A549 (cell line): ENCODE measurements at regions not wholly inside any gene's neighbourhood (a gene's known extent, or its start where the extent isn't known, plus 50 kb on each side); places are given as distances from the start of the nearest gene placed in this dataset.

ENCODE experiments used
- ATAC-seq, 2 experiments: fragments of 200-7000 bp in 1 of 2; fragments of >200 bp in 1 of 2; cut with Nextera tagmentation in 1 of 2; cut with Tn5 transposase in 1 of 2; 3 replicates each; pipeline versions ENCODE4 v1.8.0 to v1.9.1; 2018 to 2020; ENCODE audit warnings: mild to moderate bottlenecking in 1 of 2, moderate library complexity in 1 of 2
- CTCF ChIA-PET: fragments of 300-600 bp; sonication (Branson Sonifier 250); formaldehyde crosslinking; extraction: SDS; loops from one replicate; lab custom pipeline; 2021; ENCODE audit warnings: antibody characterized with exemption, inconsistent platforms; lab: Yijun Ruan, JAX
- POLR2A ChIA-PET: fragments of 350-600 bp; formaldehyde crosslinking; extraction: SDS; loops from one replicate; lab custom pipeline; 2021; ENCODE audit warnings: antibody characterized with exemption, inconsistent platforms; lab: Yijun Ruan, JAX
- DNase-seq, 2 experiments: peaks; one replicate each; pipeline versions ENCODE4 v3.0.0 to v3.0.0-alpha.2; 2011 to 2016; ENCODE audit warnings: low read depth in 1 of 2, low spot score in 1 of 2
- FAIRE-seq: peaks from 2 replicates; lab custom pipeline; 2011; peaks lifted over from hg19 to GRCh38; lab: Jason Lieb, UNC
- H3K27ac ChIP-seq, 2 experiments: fragments of >200 bp; sonication (Bioruptor Twin); formaldehyde crosslinking; 3 replicates each; pipeline ENCODE4 v1.5.1; 2016 to 2017
- H3K4me1 ChIP-seq: fragments of >200 bp; sonication (Bioruptor Twin); formaldehyde crosslinking; 3 replicates; pipeline ENCODE4 v1.6.1; 2016
- H3K4me2 ChIP-seq: fragments of >200 bp; sonication (Bioruptor Twin); formaldehyde crosslinking; 3 replicates; pipeline ENCODE4 v1.6.1; 2016
- H3K4me3 ChIP-seq: fragments of >200 bp; sonication (Bioruptor Twin); formaldehyde crosslinking; 3 replicates; pipeline ENCODE4 v1.5.1; 2016
- H3K9me3 ChIP-seq: fragments of >200 bp; sonication (Bioruptor Twin); formaldehyde crosslinking; 3 replicates; pipeline ENCODE4 v1.6.1; 2016
- BHLHE40 ChIP-seq: IDR thresholded peaks from 2 replicates; pipeline ENCODE4 v1.6.1; 2012; ENCODE audit warnings: low read depth, low read length, inconsistent platforms
- CBX2 ChIP-seq: fragments of 200-600 bp; sonication (generic); IDR thresholded peaks from 2 replicates; pipeline ENCODE4 v1.6.1; 2016; ENCODE audit warnings: low read depth, mild to moderate bottlenecking, borderline replicate concordance
- CEBPB ChIP-seq, 2 experiments: fragments of >200 bp in 1 of 2; sonication (Bioruptor Twin) in 1 of 2; formaldehyde crosslinking in 1 of 2; IDR thresholded peaks; 2 replicates each; pipeline ENCODE4 v1.6.1; 2012 to 2016
- EHMT2 ChIP-seq: fragments of 200-600 bp; sonication (generic); IDR thresholded peaks from 2 replicates; pipeline ENCODE4 v1.6.1; 2016; ENCODE audit warnings: antibody characterized with exemption, low read depth, mild to moderate bottlenecking, moderate library complexity
- FOSB ChIP-seq: fragments of 250-450 bp; sonication (Bioruptor Pico); IDR thresholded peaks from 2 replicates; pipeline ENCODE4 v1.5.0; 2020; ENCODE audit warnings: mild to moderate bottlenecking, moderate library complexity
- HEYL ChIP-seq: fragments of 250-450 bp; sonication (Bioruptor Pico); IDR thresholded peaks from 2 replicates; pipeline ENCODE4 v1.8.0; 2021; ENCODE audit warnings: mild to moderate bottlenecking, moderate library complexity
- HOXB13 ChIP-seq: fragments of 250-450 bp; sonication (Bioruptor Pico); IDR thresholded peaks from 2 replicates; pipeline ENCODE4 v1.5.0; 2020; ENCODE audit warnings: low read depth, mild to moderate bottlenecking, moderate library complexity
- KDM1A ChIP-seq: fragments of 200-600 bp; sonication (generic); IDR thresholded peaks from 2 replicates; pipeline ENCODE4 v1.6.1; 2016; ENCODE audit warnings: low read depth, mild to moderate bottlenecking
- MAFK ChIP-seq: fragments of 450-650 bp; IDR thresholded peaks from 2 replicates; pipeline ENCODE4 v1.6.1; 2014; ENCODE audit not compliant: partially characterized antibody
- NFE2L2 ChIP-seq: fragments of 150-350 bp; conservative IDR thresholded peaks from 2 replicates; pipeline ENCODE4 v1.6.1; 2014; ENCODE audit warnings: low read length
- PHF8 ChIP-seq: fragments of 200-600 bp; sonication (generic); IDR thresholded peaks from 2 replicates; pipeline ENCODE4 v1.6.1; 2016; ENCODE audit warnings: low read depth, mild to moderate bottlenecking, antibody characterized with exemption, moderate library complexity, borderline replicate concordance
- RFX5 ChIP-seq: fragments of 450-650 bp; IDR thresholded peaks from 2 replicates; pipeline ENCODE4 v1.7.1; 2014; ENCODE audit warnings: antibody characterized with exemption, mild to moderate bottlenecking, moderate library complexity
- ZNF302 ChIP-seq: fragments of 250-450 bp; sonication (Bioruptor Pico); IDR thresholded peaks from 2 replicates; pipeline ENCODE4 v1.9.0; 2021; ENCODE audit warnings: inconsistent platforms, mild to moderate bottlenecking, moderate library complexity
- WGBS: methylation state at CpG from one replicate; pipeline ENCODE4 v1.1.6; 2017; ENCODE audit errors: missing lambda C conversion rate; 5-methylcytosine and 5-hydroxymethylcytosine counted together
- TF ChIP-seq, protein P1 (sequence below): fragments of >200 bp; sonication (Bioruptor Twin); formaldehyde crosslinking; IDR thresholded peaks from 3 replicates; pipeline ENCODE4 v1.5.1; 2016
- TF ChIP-seq, protein P2 (sequence below): IDR thresholded peaks from 2 replicates; pipeline ENCODE4 v1.6.1; 2012
- TF ChIP-seq, protein P3 (sequence below): fragments of >200 bp; sonication (Bioruptor Twin); formaldehyde crosslinking; IDR thresholded peaks from 3 replicates; pipeline ENCODE4 v1.6.1; 2016

DNA sequence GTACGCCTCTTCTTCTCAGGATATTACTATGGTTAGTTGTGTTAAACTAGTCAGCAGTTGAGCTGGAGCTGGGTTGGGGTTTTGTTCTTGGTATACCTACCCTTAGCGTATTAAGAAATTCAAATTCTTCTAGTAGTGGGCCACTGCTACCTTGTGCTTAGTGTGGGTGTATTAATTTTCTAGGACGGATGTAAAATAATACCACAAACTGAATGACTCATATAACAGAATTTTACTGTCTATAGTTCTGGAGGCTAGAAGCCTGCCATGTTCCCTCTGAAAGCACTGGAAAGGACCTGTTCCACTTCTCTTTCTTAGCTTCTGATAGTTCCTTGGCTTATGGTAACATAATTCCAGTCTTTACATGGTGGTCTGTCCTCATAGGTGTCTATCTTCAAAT is 1274.7 kb downstream of the ADGRL3 start (continued):
- TF ChIP-seq, protein P1, sequence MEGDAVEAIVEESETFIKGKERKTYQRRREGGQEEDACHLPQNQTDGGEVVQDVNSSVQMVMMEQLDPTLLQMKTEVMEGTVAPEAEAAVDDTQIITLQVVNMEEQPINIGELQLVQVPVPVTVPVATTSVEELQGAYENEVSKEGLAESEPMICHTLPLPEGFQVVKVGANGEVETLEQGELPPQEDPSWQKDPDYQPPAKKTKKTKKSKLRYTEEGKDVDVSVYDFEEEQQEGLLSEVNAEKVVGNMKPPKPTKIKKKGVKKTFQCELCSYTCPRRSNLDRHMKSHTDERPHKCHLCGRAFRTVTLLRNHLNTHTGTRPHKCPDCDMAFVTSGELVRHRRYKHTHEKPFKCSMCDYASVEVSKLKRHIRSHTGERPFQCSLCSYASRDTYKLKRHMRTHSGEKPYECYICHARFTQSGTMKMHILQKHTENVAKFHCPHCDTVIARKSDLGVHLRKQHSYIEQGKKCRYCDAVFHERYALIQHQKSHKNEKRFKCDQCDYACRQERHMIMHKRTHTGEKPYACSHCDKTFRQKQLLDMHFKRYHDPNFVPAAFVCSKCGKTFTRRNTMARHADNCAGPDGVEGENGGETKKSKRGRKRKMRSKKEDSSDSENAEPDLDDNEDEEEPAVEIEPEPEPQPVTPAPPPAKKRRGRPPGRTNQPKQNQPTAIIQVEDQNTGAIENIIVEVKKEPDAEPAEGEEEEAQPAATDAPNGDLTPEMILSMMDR = no peak
- no peak for TF ChIP-seq FOSB (CRISPR knock-in tag)
- no peak for TF ChIP-seq KDM1A

DNA sequence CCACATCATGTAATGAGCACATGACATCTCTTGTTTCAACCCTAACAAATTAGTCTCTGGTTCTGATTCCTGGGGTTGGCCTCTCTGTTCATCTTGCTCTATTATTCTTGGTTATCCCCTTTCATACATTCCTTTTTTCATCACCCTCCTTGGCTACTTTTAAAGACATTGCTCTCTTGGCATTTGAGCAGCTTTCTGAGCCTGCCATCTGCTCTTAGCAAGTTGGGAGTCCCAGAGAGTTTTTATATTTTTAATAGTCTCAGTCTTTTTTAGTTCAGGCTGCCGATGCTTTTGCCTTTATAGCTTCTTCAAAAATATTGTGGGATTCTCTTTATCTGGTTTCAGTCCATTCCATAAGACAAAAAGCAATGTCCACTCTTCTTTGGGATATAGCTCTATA is 1270.9 kb downstream of the ADGRL3 start:
- ChIA-PET POLR2A (no interaction called here), CTCF (no interaction called here)
- Histone ChIP-seq H3K27ac (no peak overlapping the region), H3K4me3 (no peak overlapping the region), H3K4me2 (no peak overlapping the region), H3K4me1 (no peaks in the 10 kb centered on the region), H3K9me3 (no peaks in the 10 kb centered on the region)
- WGBS = 22% methylated on average over 1 of the region's 1 CpG
- FAIRE-seq = no peak
- no peak for DNase-seq
- ATAC-seq = no peak
- TF ChIP-seq PHF8 (no peak), MAFK (no peak)
- TF ChIP-seq, protein P2, sequence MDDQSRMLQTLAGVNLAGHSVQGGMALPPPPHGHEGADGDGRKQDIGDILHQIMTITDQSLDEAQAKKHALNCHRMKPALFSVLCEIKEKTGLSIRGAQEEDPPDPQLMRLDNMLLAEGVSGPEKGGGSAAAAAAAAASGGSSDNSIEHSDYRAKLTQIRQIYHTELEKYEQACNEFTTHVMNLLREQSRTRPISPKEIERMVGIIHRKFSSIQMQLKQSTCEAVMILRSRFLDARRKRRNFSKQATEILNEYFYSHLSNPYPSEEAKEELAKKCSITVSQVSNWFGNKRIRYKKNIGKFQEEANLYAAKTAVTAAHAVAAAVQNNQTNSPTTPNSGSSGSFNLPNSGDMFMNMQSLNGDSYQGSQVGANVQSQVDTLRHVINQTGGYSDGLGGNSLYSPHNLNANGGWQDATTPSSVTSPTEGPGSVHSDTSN = no peak

DNA sequence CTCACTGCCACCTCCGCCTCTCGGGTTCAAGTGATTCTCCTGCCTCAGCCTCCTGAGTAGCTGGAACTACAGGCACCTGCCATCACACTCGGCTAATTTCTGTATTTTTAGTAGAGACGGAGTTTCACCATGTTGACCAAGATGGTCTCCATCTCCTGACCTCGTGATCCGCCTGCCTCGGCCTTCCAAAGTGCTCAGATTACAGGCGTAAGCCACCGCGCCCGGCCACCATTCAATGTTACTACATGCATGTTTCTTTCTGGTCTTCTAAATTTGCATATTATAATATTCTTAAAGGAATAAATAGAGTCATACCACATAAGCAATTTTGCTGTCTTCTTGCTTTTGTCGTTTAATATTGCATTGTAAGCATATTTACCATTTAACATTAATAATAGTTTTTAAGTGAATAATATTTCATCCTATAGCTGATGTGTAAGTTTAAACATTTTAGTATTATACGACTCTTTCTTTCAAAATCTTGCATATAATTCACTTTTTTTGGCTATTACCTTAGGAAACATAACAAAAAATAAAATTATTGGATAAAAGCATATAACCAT is 1270.4 kb downstream of the ADGRL3 start:
- FAIRE-seq (no peak), DNase-seq (no peak)
- no peaks in the 10 kb centered on the region for H3K4me1 ChIP-seq
- peak; percentile 68 for TF ChIP-seq MAFK
- TF ChIP-seq EHMT2 = no peak
- TF ChIP-seq, all 56 proteins: peak for 1
- CTCF ChIA-PET = no interaction called here
- 51% methylated on average over 13 of the region's 13 CpGs for WGBS
- Histone ChIP-seq H3K27ac (no peak overlapping the region), H3K4me2 (no peak overlapping the region), H3K9me3 (no peaks in the 10 kb centered on the region), H3K4me3 (no peak overlapping the region)
- no peak for ATAC-seq
- POLR2A ChIA-PET = no interaction called here

DNA sequence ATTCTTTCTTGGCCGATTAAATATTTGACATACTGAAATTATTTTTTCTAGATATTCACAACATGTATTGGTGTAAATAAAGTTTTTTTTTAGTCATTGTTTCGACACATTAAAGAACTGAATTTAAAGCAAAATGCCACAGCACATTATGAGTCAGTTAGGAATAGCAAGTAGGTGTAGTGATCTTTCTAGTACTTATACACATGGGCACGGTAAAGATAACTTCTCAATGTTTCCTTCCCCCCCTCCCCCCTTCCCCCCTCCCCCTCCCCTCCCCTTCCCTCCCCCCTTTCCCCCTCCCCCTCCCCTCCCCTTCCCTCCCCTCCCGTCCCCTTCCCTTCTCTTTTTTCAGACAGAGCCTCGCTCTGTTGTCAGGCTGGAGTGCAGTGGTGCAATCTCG is 1269.9 kb downstream of the ADGRL3 start:
- Histone ChIP-seq H3K9me3 (no peaks in the 10 kb centered on the region), H3K4me2 (no peak overlapping the region), H3K27ac (no peak overlapping the region), H3K4me3 (no peak overlapping the region), H3K4me1 (no peaks in the 10 kb centered on the region)
- TF ChIP-seq, protein P3, sequence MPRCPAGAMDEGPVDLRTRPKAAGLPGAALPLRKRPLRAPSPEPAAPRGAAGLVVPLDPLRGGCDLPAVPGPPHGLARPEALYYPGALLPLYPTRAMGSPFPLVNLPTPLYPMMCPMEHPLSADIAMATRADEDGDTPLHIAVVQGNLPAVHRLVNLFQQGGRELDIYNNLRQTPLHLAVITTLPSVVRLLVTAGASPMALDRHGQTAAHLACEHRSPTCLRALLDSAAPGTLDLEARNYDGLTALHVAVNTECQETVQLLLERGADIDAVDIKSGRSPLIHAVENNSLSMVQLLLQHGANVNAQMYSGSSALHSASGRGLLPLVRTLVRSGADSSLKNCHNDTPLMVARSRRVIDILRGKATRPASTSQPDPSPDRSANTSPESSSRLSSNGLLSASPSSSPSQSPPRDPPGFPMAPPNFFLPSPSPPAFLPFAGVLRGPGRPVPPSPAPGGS = no peak
- TF ChIP-seq RFX5 = no peak
- TF ChIP-seq NFE2L2 = no peak
- no peak for TF ChIP-seq FOSB (CRISPR knock-in tag)
- no peak for TF ChIP-seq CBX2
- TF ChIP-seq ZNF302 (CRISPR knock-in tag) = no peak
- TF ChIP-seq BHLHE40 = no peak
- TF ChIP-seq CEBPB (IDR thresholded peaks at IDR 0.05) = no peak
- TF ChIP-seq HOXB13 (CRISPR knock-in tag) = no peak
- TF ChIP-seq HEYL = no peak
- no peak for FAIRE-seq
- ChIA-PET POLR2A (no interaction called here), CTCF (no interaction called here)
- ATAC-seq = no peak
- DNase-seq = no peak
- 18% methylated on average over 6 of the region's 6 CpGs for WGBS
